Gastroesophageal sphincter (tissue), 3 donors: ENCODE measurements at regions not wholly inside any gene's neighbourhood (a gene's known extent, or its start where the extent isn't known, plus 50 kb on each side); places are given as distances from the start of the nearest gene placed in this dataset.

Source experiments
- CTCF ChIP-seq, 4 experiments: fragments of 200-600 bp in 2 of 4; fragments of 450-650 bp in 2 of 4; sonication (generic) in 1 of 4; IDR thresholded peaks; one replicate each; pipeline ENCODE4 v1.5.1; 2017 to 2019; ENCODE audit warnings: antibody characterized with exemption in 4 of 4, mild to moderate bottlenecking in 2 of 4, moderate library complexity in 2 of 4
- POLR2AphosphoS5 ChIP-seq: sonication (generic); formaldehyde crosslinking; IDR thresholded peaks from one replicate; pipeline ENCODE4 v1.6.1; 2017; ENCODE audit warnings: antibody characterized with exemption

GRCh38 chr18:6571239-6571602 is 156.5 kb upstream of the L3MBTL4 start:
- no peak for TF ChIP-seq CTCF (IDR thresholded peaks at IDR 0.05)
- no peak for TF ChIP-seq POLR2AphosphoS5
